Mesothelial cell of epicardium (in vitro differentiated cells): ENCODE measurements at regions not wholly inside any gene's neighbourhood (a gene's known extent, or its start where the extent isn't known, plus 50 kb on each side); places are given as distances from the start of the nearest gene placed in this dataset.

Source experiments
- DNase-seq, 2 experiments: peaks; one replicate each; pipeline ENCODE4 v3.0.0; 2021; ENCODE audit warnings: low spot score in 2 of 2; ENCODE audit not compliant: unreplicated experiment in 2 of 2
- H3K27ac Mint-ChIP-seq: 2 replicates; pipeline ENCODE4 v1.8.0; 2021; ENCODE audit warnings: mixed read lengths
- H3K27me3 Mint-ChIP-seq: 2 replicates; pipeline ENCODE4 v1.8.0; 2021; ENCODE audit warnings: low read depth, mixed read lengths
- H3K36me3 Mint-ChIP-seq: 2 replicates; pipeline ENCODE4 v1.8.0; 2021; ENCODE audit warnings: mixed read lengths
- H3K4me1 Mint-ChIP-seq: 2 replicates; pipeline ENCODE4 v1.8.0; 2021; ENCODE audit warnings: mixed read lengths
- H3K4me3 Mint-ChIP-seq: 2 replicates; pipeline ENCODE4 v1.8.0; 2021; ENCODE audit warnings: mild to moderate bottlenecking, moderate library complexity, mixed read lengths
- H3K9me3 Mint-ChIP-seq: 2 replicates; pipeline ENCODE4 v1.8.0; 2021; ENCODE audit warnings: mixed read lengths
- CTCF ChIP-seq: fragments of 200-600 bp; sonication (generic); IDR thresholded peaks from one replicate; pipeline ENCODE4 v1.5.0; 2021; ENCODE audit warnings: antibody characterized with exemption; ENCODE audit not compliant: unreplicated experiment

GRCh38 chr11:71311928-71312510, 59.6 kb upstream of the SHANK2 start:
- Mint-ChIP-seq H3K36me3 (no peaks in the 10 kb centered on the region), H3K4me1 (no peaks in the 10 kb centered on the region), H3K4me3 (no peak overlapping the region), H3K9me3 (peaks cover 14% of the 10 kb centered on the region), H3K27me3 (peaks cover 14% of the 10 kb centered on the region), H3K27ac (no peak overlapping the region)
- DNase-seq, result peak in 1 of 2 experiments; percentile 7
- TF ChIP-seq CTCF, result no peak

GRCh38 chr11:71311176-71311925, 59.0 kb upstream of the SHANK2 start:
- H3K9me3 Mint-ChIP-seq, result peaks cover 11% of the 10 kb centered on the region
- peak in 1 of 2 experiments; percentile 22 for DNase-seq
- no peaks in the 10 kb centered on the region for H3K36me3 Mint-ChIP-seq
- no peak for TF ChIP-seq CTCF
- H3K27ac Mint-ChIP-seq, result no peak overlapping the region
- H3K27me3 Mint-ChIP-seq, result peaks cover 14% of the 10 kb centered on the region
- no peaks in the 10 kb centered on the region for H3K4me1 Mint-ChIP-seq
- no peak overlapping the region for H3K4me3 Mint-ChIP-seq

GRCh38 chr11:71310184-71310583, 57.8 kb upstream of the SHANK2 start:
- H3K9me3 Mint-ChIP-seq, result peaks cover 5% of the 10 kb centered on the region
- no peak overlapping the region for H3K4me3 Mint-ChIP-seq
- no peaks in the 10 kb centered on the region for H3K36me3 Mint-ChIP-seq
- no peak for DNase-seq
- no peak for TF ChIP-seq CTCF
- no peaks in the 10 kb centered on the region for H3K4me1 Mint-ChIP-seq
- H3K27ac Mint-ChIP-seq, result no peak overlapping the region
- H3K27me3 Mint-ChIP-seq, result peaks cover 11% of the 10 kb centered on the region

- no peak overlapping the region for H3K27ac Mint-ChIP-seq
- H3K9me3 Mint-ChIP-seq, result peaks cover 1% of the 10 kb centered on the region
- no peaks in the 10 kb centered on the region for H3K36me3 Mint-ChIP-seq
- no peak overlapping the region for H3K4me3 Mint-ChIP-seq
- DNase-seq, result peak in 1 of 2 experiments; percentile 29
- H3K4me1 Mint-ChIP-seq, result no peaks in the 10 kb centered on the region
- no peak for TF ChIP-seq CTCF
- H3K27me3 Mint-ChIP-seq, result peaks cover 8% of the 10 kb centered on the region
These were observed 57.2 kb upstream of the SHANK2 start for GRCh38 chr11:71309611-71310010.

GRCh38 chr11:71309181-71309580, 56.8 kb upstream of the SHANK2 start:
- Mint-ChIP-seq H3K9me3 (no peaks in the 10 kb centered on the region), H3K4me1 (no peaks in the 10 kb centered on the region), H3K4me3 (no peak overlapping the region), H3K36me3 (no peaks in the 10 kb centered on the region), H3K27me3 (peaks cover 7% of the 10 kb centered on the region), H3K27ac (no peak overlapping the region)
- no peak for TF ChIP-seq CTCF
- peak in 1 of 2 experiments; percentile 14 for DNase-seq
